Fibroblast of upper back skin (primary cell): ENCODE measurements at regions not wholly inside any gene's neighbourhood (a gene's known extent, or its start where the extent isn't known, plus 50 kb on each side); places are given as distances from the start of the nearest gene placed in this dataset.

Source experiments
- DNase-seq: peaks from one replicate; pipeline ENCODE4 v3.0.0-alpha.2; 2013

DNA sequence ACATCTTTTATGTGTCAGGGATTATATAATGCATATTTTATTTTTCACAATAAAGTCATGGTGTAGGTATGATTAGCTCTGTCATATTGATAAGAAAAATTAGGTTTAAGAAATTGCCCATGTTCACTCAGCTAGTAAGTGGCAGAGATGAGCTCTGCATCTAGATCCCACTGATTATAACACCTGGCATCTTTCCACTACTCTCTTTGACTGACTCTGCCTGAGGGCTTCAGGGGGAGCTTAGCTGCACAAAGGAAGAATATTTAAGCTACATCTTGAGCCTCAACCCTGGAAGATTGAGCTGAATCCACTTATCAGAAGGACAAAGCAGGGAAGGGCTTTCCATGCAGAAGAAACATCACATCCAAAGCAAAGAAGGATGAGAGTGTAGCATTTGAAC lies 190.4 kb downstream of the MIS18A start:
- DNase-seq = no peak

DNA sequence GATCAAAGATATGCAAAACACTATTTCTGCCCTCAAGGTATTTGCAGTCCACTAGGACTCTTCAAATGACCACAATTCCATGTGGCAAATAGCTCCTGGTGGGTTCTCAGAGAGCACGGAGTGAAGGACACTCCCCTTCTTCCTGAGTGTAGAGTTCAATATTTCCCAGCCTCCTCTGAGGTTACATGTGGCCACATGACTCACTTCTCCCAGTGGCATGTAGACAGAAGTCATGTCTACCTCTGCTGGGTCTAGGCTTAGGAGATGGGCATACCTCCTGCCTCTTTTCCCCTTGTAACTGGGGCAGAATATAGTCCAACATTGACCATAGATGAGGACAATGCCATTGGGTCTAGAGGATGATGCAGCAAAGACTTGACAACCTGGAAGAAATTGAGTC lies 191.4 kb downstream of the MIS18A start:
- no peak for DNase-seq

DNA sequence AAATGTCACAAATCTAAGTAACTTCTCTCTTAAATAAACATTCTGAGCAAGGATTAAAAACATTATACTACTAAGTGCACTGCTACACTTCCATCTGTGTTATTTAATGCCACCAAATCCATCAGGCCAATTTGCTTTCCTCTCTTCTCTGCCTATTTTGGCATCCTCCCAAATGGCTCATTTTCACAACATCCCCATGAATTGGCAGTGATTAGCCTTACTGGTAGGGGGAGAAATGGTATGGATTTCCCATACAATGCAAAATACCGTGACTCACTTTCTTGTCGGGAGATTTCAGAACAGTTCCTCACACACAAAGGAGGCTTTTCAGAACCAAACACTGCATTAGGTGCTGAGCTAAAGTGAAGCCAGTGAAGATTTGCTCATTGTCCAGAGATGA lies 195.7 kb downstream of the MIS18A start:
- DNase-seq = peak; percentile 74

DNA sequence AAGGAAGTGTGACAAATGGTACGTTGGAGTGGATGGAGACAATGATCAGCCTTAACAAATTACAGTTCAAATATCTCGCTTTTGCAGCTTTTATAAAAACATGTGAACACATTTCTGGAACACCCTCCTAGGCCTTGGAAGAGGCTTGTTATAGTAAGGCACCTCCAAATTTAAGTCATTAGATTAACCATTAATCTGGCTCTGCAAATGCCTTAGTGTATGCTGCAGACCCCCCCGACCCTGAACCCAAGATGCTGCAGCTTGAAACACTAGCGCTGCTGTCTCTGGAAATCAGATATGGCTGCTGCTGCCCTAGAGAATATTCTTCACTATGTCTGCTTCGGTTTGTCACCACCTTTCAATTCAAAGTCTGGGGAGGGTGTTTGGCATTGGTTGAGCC lies 196.4 kb downstream of the MIS18A start:
- no peak for DNase-seq

DNA sequence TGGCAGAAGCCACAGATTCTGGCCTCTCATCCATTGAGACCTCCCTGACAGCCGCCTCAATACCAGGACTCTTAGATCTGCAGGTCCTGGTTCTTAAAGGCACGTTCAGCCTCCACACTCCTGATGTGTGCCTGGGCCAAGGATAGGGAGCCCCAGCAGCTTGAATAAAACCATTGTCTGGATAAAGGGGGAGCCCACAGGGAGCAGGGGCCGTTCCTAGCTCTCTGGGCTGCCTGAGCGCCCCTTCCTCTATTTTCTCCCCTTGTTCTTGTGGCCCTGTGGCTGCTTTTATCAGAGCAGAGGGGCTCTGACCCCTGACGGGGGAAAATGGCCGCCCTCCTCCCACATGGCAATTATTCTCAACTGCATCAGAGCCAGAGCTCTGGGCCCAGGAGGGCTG lies 200.8 kb downstream of the HUNK start:
- DNase-seq = no peak

- no peak for DNase-seq
These were observed 200.4 kb downstream of the HUNK start for GRCh38 chr21:32073190-32073589.

DNA sequence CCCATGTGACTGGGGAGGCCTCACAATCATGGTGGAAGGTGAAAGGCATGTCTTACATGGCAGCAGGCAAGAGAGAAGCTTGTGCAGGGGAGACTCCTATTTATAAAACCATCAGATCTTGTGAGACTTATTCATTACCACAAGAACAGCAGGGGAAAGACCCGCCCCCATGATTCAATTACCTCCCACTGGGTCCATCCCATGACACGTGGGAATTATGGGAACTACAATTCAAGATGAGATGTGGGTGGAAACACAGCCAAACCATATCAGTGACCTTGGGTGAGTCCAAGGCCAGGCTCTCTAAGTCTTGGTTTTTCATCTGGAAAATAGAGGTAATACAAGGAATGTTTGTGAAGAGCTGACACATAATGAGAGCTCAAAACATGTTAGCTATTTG lies 198.8 kb downstream of the HUNK start:
- DNase-seq = peak; percentile 25

- no peak for DNase-seq
These were observed 198.0 kb downstream of the HUNK start for GRCh38 chr21:32070676-32071330.

GRCh38 chr21:32070126-32070525 lies 197.3 kb downstream of the HUNK start:
- no peak for DNase-seq

GRCh38 chr21:32065654-32066053 lies 192.8 kb downstream of the HUNK start:
- no peak for DNase-seq

DNA sequence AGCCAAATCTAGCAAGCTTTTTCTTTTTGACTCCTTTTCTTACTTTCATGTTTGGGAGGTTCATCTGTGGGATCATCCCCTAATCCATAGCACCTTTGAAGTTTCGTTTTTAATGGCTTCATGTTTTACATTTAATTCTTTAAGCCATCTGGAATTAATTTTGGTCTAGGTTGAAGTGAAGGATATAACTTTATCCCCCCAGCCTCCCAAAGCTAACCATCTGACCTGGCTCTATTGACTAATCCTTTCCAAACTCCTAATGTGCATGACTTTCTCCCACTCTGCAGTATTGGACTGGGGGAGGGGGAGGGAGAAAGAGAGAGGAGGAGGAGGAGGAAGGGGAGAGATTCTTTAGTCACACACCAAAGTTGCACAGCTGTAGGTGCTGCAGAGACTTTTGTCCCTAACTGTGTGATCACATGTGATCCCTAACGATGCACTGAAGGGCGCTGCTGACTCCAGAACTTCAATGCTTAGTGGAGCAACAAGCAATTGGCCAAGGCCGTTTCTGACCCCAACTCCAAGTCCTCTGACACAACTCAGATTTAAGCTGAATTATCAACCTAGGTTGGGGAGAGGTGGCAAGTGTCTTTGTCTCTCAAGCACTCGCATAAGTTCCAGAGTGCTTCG lies 191.6 kb downstream of the HUNK start:
- DNase-seq = peak; percentile 76

- DNase-seq = no peak
These were observed 189.9 kb downstream of the HUNK start for GRCh38 chr21:32062591-32063227.

DNA sequence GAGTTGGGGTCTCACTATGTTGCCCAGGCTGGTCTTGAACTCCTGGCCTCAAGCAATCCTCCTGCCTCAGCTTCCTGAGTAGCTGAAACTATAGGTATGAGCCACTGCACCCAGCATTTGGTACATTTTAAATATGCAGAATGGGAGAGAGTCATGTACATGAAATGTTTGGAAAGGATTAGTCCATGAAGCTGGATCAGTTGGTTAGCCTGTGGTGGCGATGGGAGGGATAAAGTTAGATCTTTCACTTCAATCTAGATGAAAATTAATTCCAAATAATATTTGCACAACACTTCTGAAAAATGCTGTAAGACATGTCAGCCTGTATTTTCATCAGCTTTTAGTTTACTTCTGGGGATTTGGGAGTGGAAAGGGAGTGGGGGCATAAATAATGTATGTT lies 188.9 kb downstream of the HUNK start:
- no peak for DNase-seq

- DNase-seq = no peak
These were observed 184.0 kb downstream of the HUNK start for GRCh38 chr21:32056791-32057190.

GRCh38 chr21:32055305-32055704 lies 182.5 kb downstream of the HUNK start:
- DNase-seq = peak; percentile 36
